ENCODE measurements at regions not wholly inside any gene's neighbourhood (a gene's known extent, or its start where the extent isn't known, plus 50 kb on each side); places are given as distances from the start of the nearest gene placed in this dataset.

DNA sequence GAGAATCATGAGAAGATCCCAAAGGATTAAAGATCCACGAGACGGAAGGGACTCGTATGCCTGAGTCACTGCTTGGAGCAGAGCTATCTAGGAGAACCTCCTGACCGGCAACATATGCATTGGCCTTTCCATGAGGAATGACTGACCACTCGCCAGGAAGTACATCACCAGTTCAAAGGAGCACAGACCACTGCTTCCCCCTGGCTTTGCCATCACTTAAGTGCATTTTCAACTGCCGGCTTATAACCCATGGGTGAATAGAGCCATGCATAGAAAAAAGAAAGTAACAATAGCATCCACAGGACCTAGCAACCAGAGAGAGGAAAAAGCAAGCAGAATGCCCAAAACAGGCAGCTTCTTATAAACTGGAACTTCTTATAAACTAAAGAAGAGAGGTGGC lies 98.3 kb upstream of the ZC3H12C start:
- Histone ChIP-seq H3K79me2 (ENCODE audit: control insufficient read depth, insufficient read depth, low read length) (no peaks in the 10 kb centered on the region), H3K4me2 (ENCODE audit: low read length) (no peak overlapping the region), H3K9ac (ENCODE audit: low read length) (no peak overlapping the region), H3K27ac (ENCODE audit: low read depth, low read length) (no peak overlapping the region), H4K5ac (ENCODE audit: low read length) (no peak overlapping the region), H3K4me1 (ENCODE audit: control insufficient read depth, low read depth, low read length) (no peaks in the 10 kb centered on the region), H2BK5ac (ENCODE audit: low read length) (no peak overlapping the region), H3K36me3 (ENCODE audit: control insufficient read depth, insufficient read depth, low read length) (no peaks in the 10 kb centered on the region), H2BK15ac (replicated peaks; ENCODE audit: low read depth) (no peak overlapping the region), H3K23ac (ENCODE audit: low read length) (no peak overlapping the region), H3K79me1 (ENCODE audit: low read length) (no peaks in the 10 kb centered on the region), H3K56ac (ENCODE audit: low read length) (no peak overlapping the region), H2AK5ac (ENCODE audit: low read length) (no peak overlapping the region), H3K18ac (ENCODE audit: low read length) (no peak overlapping the region), H3K4ac (ENCODE audit: low read depth, low read length) (no peak overlapping the region), H3K4me3 (ENCODE audit: low read length) (no peak overlapping the region), H3K27me3 (ENCODE audit: insufficient read depth, low read length, poor library complexity) (no peaks in the 10 kb centered on the region), H2BK120ac (ENCODE audit: low read depth, low read length) (no peak overlapping the region), H4K8ac (ENCODE audit: low read depth, low read length) (no peak overlapping the region)
- DNase-seq: peak; percentile 27
- WGBS (ENCODE audit: extremely low coverage, insufficient coverage, low lambda C conversion rate): no CpG with 5 or more reads among the region's 6 CpGs

- no peaks in the 10 kb centered on the region for H3K4me1 ChIP-seq (ENCODE audit: control insufficient read depth, low read depth, low read length)
- H3K36me3 ChIP-seq (ENCODE audit: control insufficient read depth, insufficient read depth, low read length): no peaks in the 10 kb centered on the region
- no peaks in the 10 kb centered on the region for H3K27me3 ChIP-seq (ENCODE audit: insufficient read depth, low read length, poor library complexity)
- no peak overlapping the region for H2BK15ac ChIP-seq (replicated peaks; ENCODE audit: low read depth)
- H4K8ac ChIP-seq (ENCODE audit: low read depth, low read length): no peak overlapping the region
- no peak overlapping the region for H3K9ac ChIP-seq (ENCODE audit: low read length)
- H3K79me1 ChIP-seq (ENCODE audit: low read length): no peaks in the 10 kb centered on the region
- H2AK5ac ChIP-seq (ENCODE audit: low read length): no peak overlapping the region
- H3K18ac ChIP-seq (ENCODE audit: low read length): no peak overlapping the region
- H3K4ac ChIP-seq (ENCODE audit: low read depth, low read length): no peak overlapping the region
- H2BK5ac ChIP-seq (ENCODE audit: low read length): no peak overlapping the region
- H3K27ac ChIP-seq (ENCODE audit: low read depth, low read length): no peak overlapping the region
- H3K79me2 ChIP-seq (ENCODE audit: control insufficient read depth, insufficient read depth, low read length): no peaks in the 10 kb centered on the region
- no peak overlapping the region for H3K56ac ChIP-seq (ENCODE audit: low read length)
- no peak overlapping the region for H3K4me3 ChIP-seq (ENCODE audit: low read length)
- no peak overlapping the region for H2BK120ac ChIP-seq (ENCODE audit: low read depth, low read length)
- no peak for DNase-seq
- no peak overlapping the region for H3K23ac ChIP-seq (ENCODE audit: low read length)
- no peak overlapping the region for H3K4me2 ChIP-seq (ENCODE audit: low read length)
- no peak overlapping the region for H4K5ac ChIP-seq (ENCODE audit: low read length)
Measured at GRCh38 chr11:109996060-109996459, 97.1 kb upstream of the ZC3H12C start.

DNA sequence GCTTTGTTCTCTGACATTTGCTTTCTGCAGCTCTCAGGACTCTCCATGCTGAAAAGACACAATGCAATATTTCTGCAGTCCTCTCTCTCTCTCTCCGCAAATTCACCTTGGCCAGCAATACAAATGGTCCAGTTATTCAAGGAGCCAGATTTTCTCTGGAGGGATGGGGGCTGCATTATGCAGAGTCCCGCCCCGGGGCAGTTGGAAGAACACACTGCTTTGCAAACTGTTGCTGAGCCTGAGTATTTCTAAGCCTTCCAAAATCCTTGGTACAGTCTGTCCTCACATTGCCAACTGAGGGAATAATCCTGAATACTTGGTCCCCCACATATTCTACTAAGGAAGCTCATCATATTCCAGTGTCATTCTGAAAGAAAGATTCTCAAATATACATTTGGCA lies 94.3 kb upstream of the ZC3H12C start:
- no peak overlapping the region for H3K27ac ChIP-seq (ENCODE audit: low read depth, low read length)
- no peaks in the 10 kb centered on the region for H3K79me2 ChIP-seq (ENCODE audit: control insufficient read depth, insufficient read depth, low read length)
- H2AK5ac ChIP-seq (ENCODE audit: low read length): no peak overlapping the region
- H2BK5ac ChIP-seq (ENCODE audit: low read length): no peak overlapping the region
- H2BK120ac ChIP-seq (ENCODE audit: low read depth, low read length): no peak overlapping the region
- no peak overlapping the region for H3K23ac ChIP-seq (ENCODE audit: low read length)
- no peak overlapping the region for H3K4me3 ChIP-seq (ENCODE audit: low read length)
- no peaks in the 10 kb centered on the region for H3K4me1 ChIP-seq (ENCODE audit: control insufficient read depth, low read depth, low read length)
- H3K4me2 ChIP-seq (ENCODE audit: low read length): no peak overlapping the region
- H3K27me3 ChIP-seq (ENCODE audit: insufficient read depth, low read length, poor library complexity): no peaks in the 10 kb centered on the region
- no peak for DNase-seq
- no peak overlapping the region for H4K8ac ChIP-seq (ENCODE audit: low read depth, low read length)
- no peak overlapping the region for H3K4ac ChIP-seq (ENCODE audit: low read depth, low read length)
- H4K5ac ChIP-seq (ENCODE audit: low read length): no peak overlapping the region
- H3K9ac ChIP-seq (ENCODE audit: low read length): no peak overlapping the region
- H3K18ac ChIP-seq (ENCODE audit: low read length): no peak overlapping the region
- H3K36me3 ChIP-seq (ENCODE audit: control insufficient read depth, insufficient read depth, low read length): no peaks in the 10 kb centered on the region
- no CpG with 5 or more reads among the region's 3 CpGs for WGBS (ENCODE audit: extremely low coverage, insufficient coverage, low lambda C conversion rate)
- no peak overlapping the region for H3K56ac ChIP-seq (ENCODE audit: low read length)
- no peaks in the 10 kb centered on the region for H3K79me1 ChIP-seq (ENCODE audit: low read length)
- H2BK15ac ChIP-seq (replicated peaks; ENCODE audit: low read depth): no peak overlapping the region

GRCh38 chr11:110000031-110000502 lies 93.1 kb upstream of the ZC3H12C start:
- H3K9ac ChIP-seq (ENCODE audit: low read length): no peak overlapping the region
- no peak for DNase-seq
- no peaks in the 10 kb centered on the region for H3K36me3 ChIP-seq (ENCODE audit: control insufficient read depth, insufficient read depth, low read length)
- H3K4me3 ChIP-seq (ENCODE audit: low read length): no peak overlapping the region
- no peaks in the 10 kb centered on the region for H3K79me2 ChIP-seq (ENCODE audit: control insufficient read depth, insufficient read depth, low read length)
- no peak overlapping the region for H3K4me2 ChIP-seq (ENCODE audit: low read length)
- no peak overlapping the region for H2BK5ac ChIP-seq (ENCODE audit: low read length)
- H3K4ac ChIP-seq (ENCODE audit: low read depth, low read length): no peak overlapping the region
- H3K4me1 ChIP-seq (ENCODE audit: control insufficient read depth, low read depth, low read length): no peaks in the 10 kb centered on the region
- no peak overlapping the region for H2BK15ac ChIP-seq (replicated peaks; ENCODE audit: low read depth)
- no peak overlapping the region for H3K18ac ChIP-seq (ENCODE audit: low read length)
- no CpG with 5 or more reads among the region's 6 CpGs for WGBS (ENCODE audit: extremely low coverage, insufficient coverage, low lambda C conversion rate)
- no peaks in the 10 kb centered on the region for H3K27me3 ChIP-seq (ENCODE audit: insufficient read depth, low read length, poor library complexity)
- H4K5ac ChIP-seq (ENCODE audit: low read length): no peak overlapping the region
- no peaks in the 10 kb centered on the region for H3K79me1 ChIP-seq (ENCODE audit: low read length)
- H3K23ac ChIP-seq (ENCODE audit: low read length): no peak overlapping the region
- no peak overlapping the region for H3K27ac ChIP-seq (ENCODE audit: low read depth, low read length)
- no peak overlapping the region for H2AK5ac ChIP-seq (ENCODE audit: low read length)
- H2BK120ac ChIP-seq (ENCODE audit: low read depth, low read length): no peak overlapping the region
- peak overlapping the region; percentile 56 for H4K8ac ChIP-seq (ENCODE audit: low read depth, low read length)
- no peak overlapping the region for H3K56ac ChIP-seq (ENCODE audit: low read length)

- H3K27ac ChIP-seq (ENCODE audit: low read depth, low read length): no peak overlapping the region
Measured at GRCh38 chr11:110000850-110001249, 92.3 kb upstream of the ZC3H12C start.

GRCh38 chr11:110003426-110003825 lies 89.8 kb upstream of the ZC3H12C start:
- H3K27me3 ChIP-seq (ENCODE audit: insufficient read depth, low read length, poor library complexity): no peaks in the 10 kb centered on the region

More at GRCh38 chr11:110000850-110001249, 92.3 kb upstream of the ZC3H12C start:
- Histone ChIP-seq H3K4ac (ENCODE audit: low read depth, low read length) (no peak overlapping the region), H3K27me3 (ENCODE audit: insufficient read depth, low read length, poor library complexity) (no peaks in the 10 kb centered on the region), H4K8ac (ENCODE audit: low read depth, low read length) (no peak overlapping the region), H3K4me2 (ENCODE audit: low read length) (no peak overlapping the region), H2BK120ac (ENCODE audit: low read depth, low read length) (no peak overlapping the region), H3K36me3 (ENCODE audit: control insufficient read depth, insufficient read depth, low read length) (no peaks in the 10 kb centered on the region), H3K4me1 (ENCODE audit: control insufficient read depth, low read depth, low read length) (no peaks in the 10 kb centered on the region), H4K5ac (ENCODE audit: low read length) (no peak overlapping the region), H3K79me2 (ENCODE audit: control insufficient read depth, insufficient read depth, low read length) (no peaks in the 10 kb centered on the region), H3K79me1 (ENCODE audit: low read length) (no peaks in the 10 kb centered on the region), H3K4me3 (ENCODE audit: low read length) (no peak overlapping the region), H2BK5ac (ENCODE audit: low read length) (no peak overlapping the region), H2AK5ac (ENCODE audit: low read length) (no peak overlapping the region), H3K56ac (ENCODE audit: low read length) (no peak overlapping the region), H3K23ac (ENCODE audit: low read length) (no peak overlapping the region), H3K18ac (ENCODE audit: low read length) (no peak overlapping the region), H3K9ac (ENCODE audit: low read length) (no peak overlapping the region), H2BK15ac (replicated peaks; ENCODE audit: low read depth) (no peak overlapping the region)
- WGBS (ENCODE audit: extremely low coverage, insufficient coverage, low lambda C conversion rate): no CpG with 5 or more reads among the region's 3 CpGs
- DNase-seq: no peak

More at GRCh38 chr11:110003426-110003825, 89.8 kb upstream of the ZC3H12C start:
- WGBS (ENCODE audit: extremely low coverage, insufficient coverage, low lambda C conversion rate): no CpG with 5 or more reads among the region's 3 CpGs
- H3K4me2 ChIP-seq (ENCODE audit: low read length): no peak overlapping the region
- H4K8ac ChIP-seq (ENCODE audit: low read depth, low read length): no peak overlapping the region
- no peaks in the 10 kb centered on the region for H3K79me1 ChIP-seq (ENCODE audit: low read length)
- no peak overlapping the region for H3K4me3 ChIP-seq (ENCODE audit: low read length)
- no peak overlapping the region for H4K5ac ChIP-seq (ENCODE audit: low read length)
- H3K9ac ChIP-seq (ENCODE audit: low read length): no peak overlapping the region
- no peak overlapping the region for H3K27ac ChIP-seq (ENCODE audit: low read depth, low read length)
- no peaks in the 10 kb centered on the region for H3K36me3 ChIP-seq (ENCODE audit: control insufficient read depth, insufficient read depth, low read length)
- H3K18ac ChIP-seq (ENCODE audit: low read length): no peak overlapping the region
- H3K23ac ChIP-seq (ENCODE audit: low read length): no peak overlapping the region
- no peaks in the 10 kb centered on the region for H3K4me1 ChIP-seq (ENCODE audit: control insufficient read depth, low read depth, low read length)
- H2BK120ac ChIP-seq (ENCODE audit: low read depth, low read length): no peak overlapping the region
- DNase-seq: no peak
- no peak overlapping the region for H2AK5ac ChIP-seq (ENCODE audit: low read length)
- H3K56ac ChIP-seq (ENCODE audit: low read length): no peak overlapping the region
- no peak overlapping the region for H2BK15ac ChIP-seq (replicated peaks; ENCODE audit: low read depth)
- H2BK5ac ChIP-seq (ENCODE audit: low read length): no peak overlapping the region
- H3K4ac ChIP-seq (ENCODE audit: low read depth, low read length): no peak overlapping the region
- no peaks in the 10 kb centered on the region for H3K79me2 ChIP-seq (ENCODE audit: control insufficient read depth, insufficient read depth, low read length)

Data from mesendoderm (in vitro differentiated cells).